ENCODE measurements at regions not wholly inside any gene's neighbourhood (a gene's known extent, or its start where the extent isn't known, plus 50 kb on each side); places are given as distances from the start of the nearest gene placed in this dataset.

- TF ChIP-seq POLR2A (IDR thresholded peaks at IDR 0.05) (no peak), CTCF (IDR thresholded peaks at IDR 0.05) (no peak), EP300 (IDR thresholded peaks at IDR 0.05) (no peak)
Observed at GRCh38 chr6:76940191-76940590, 523.1 kb downstream of the HTR1B start.
